Sciatic nerve (tissue), 2 donors: ENCODE measurements at regions not wholly inside any gene's neighbourhood (a gene's known extent, or its start where the extent isn't known, plus 50 kb on each side); places are given as distances from the start of the nearest gene placed in this dataset.
"Not testable (repeated sequence)": the region's sequence is repeated elsewhere in the genome, so short reads cannot be mapped to it uniquely, and the experiment has no call there.

Source experiments
- ATAC-seq: fragments of 200-7000 bp; cut with Tn5 transposase; one replicate; pipeline ENCODE4 v1.9.1; 2020; ENCODE audit warnings: mild to moderate bottlenecking, moderate library complexity
- DNase-seq: peaks from one replicate; pipeline ENCODE4 v3.0.0-alpha.2; 2020; ENCODE audit warnings: low spot score
- intact Hi-C: fragments of 100-400 bp; cut with DNase I; formaldehyde crosslinking; loops from one replicate; pipeline ENCODE4 v1.14.2; 2022
- donor health status: DM: no; HTN: no; CAD: no.
- donor health status: DM: no; HTN: no; CAD: no.

DNA sequence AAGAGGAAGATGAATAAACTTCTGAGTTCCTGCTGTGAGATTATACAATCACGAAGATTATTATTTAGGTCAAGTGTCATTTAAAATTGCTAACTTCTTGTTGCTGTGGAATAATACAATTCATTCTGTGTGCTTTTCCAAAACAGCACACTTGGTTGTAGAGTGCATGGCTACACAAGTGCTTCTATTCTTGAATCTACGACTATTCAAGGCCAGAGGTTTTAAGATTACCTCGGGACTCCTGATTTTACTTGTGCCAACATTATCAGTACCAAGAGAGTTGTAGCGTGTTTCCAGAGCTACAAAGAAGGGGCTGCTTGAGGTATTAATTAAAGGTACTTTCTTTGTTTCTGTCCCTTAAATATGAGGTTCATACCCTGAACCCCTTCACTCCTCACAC, 234.0 kb upstream of the PCDH9 start:
- no peak for DNase-seq
- ATAC-seq = no peak
- intact Hi-C loops = no loop called here

- ATAC-seq = no peak
- no peak for DNase-seq
- intact Hi-C loops = no loop called here
Observed at GRCh38 chr13:67462098-67462497, 232.0 kb upstream of the PCDH9 start.

GRCh38 chr13:67452526-67452925, 222.4 kb upstream of the PCDH9 start:
- intact Hi-C loops, ATAC-seq, DNase-seq: not testable (repeated sequence)

DNA sequence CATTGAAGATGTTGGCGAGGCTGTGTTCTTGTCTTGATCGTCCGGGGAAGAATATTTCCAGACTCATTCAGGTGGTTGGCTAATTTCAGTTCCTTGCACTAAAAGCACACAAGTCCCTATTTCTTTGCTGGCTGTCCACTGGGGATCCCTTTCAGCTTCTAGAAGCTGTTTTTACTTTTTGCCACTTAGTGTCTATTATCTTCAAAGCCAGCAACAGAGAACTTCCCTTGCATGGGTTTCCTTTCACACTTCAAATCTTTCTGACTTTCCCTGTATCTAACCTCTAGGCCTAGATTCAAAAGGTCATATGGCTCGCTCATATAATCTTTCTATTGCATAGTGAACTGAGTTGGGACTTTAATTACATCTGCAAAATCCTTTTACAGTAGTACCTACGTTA, 215.3 kb upstream of the PCDH9 start:
- ATAC-seq = no peak
- intact Hi-C loops = no loop called here
- no peak for DNase-seq

DNA sequence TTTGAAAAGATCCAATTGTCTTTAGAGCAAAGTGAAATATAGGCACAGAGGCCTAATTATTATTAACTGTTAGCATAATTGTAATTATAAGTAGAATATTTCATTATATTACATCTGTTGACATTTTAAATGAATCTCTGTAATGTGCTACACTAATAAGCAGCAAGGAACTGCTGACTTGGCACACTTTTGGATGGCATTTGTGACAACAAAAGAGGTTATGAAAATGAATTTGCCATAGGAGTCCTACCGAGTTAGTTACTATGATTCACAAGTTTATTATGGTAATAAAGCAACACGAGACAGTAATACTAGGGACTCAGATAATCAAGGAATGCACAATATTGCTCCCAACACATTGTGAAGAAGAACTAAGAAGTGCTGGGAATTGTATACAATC, 213.8 kb upstream of the PCDH9 start:
- DNase-seq = no peak
- intact Hi-C loops = no loop called here

DNA sequence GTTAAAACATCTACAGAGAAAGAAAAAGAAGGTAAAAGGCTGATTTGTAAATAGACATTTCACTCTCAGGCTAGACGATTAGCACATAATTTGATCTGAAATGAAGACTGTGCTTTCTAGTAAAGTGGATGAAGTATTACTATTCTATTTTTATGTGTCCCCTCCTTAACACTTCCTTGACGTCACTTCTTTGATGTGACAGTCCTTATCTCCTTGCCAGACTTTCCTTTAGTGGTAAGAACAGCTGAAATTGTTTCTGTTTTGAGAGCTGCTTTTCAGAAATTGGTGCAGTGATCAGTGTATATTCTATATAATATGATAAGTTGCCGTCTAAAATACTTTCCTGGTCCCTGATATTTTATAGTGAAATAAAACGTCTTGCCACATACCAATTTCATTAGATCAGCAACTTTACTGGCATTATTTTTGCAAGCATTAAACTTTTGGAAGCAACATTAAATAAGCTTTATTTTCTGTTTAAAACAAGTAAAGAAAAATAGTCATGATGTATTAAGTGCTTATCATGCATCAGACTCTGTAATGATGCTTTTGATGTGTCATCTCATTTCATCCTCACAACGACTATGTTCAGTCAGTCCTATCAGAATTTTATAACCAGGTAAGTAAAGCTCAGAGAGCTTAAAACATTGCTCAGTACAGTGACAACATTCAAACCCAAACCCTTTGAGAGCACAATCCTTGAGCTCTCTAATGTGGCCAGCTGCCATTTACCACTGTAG, 210.3 kb upstream of the PCDH9 start:
- intact Hi-C loops = no loop called here
- DNase-seq = no peak

More for the DNA sequence above, 213.8 kb upstream of the PCDH9 start:
- no peak for ATAC-seq

DNA sequence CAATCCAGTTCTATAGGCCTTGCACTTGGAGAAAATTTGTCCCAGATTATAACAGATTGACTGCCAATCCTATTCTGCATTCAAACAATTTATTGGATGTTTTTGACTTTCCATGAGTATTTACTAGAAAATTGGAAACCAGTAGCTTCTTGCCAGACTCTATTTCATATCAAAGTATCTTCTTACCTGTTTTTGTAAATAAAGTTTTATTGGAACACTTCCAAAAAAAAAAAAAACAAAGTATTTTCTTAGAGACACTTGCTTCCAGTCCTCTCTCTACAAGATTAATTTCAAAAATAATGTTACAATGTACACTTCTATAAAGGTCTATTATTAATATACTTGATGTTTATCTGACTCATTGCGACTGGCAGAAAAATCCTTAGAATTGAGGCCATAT, 209.2 kb upstream of the PCDH9 start:
- DNase-seq (no peak), ATAC-seq (no peak)
- intact Hi-C loops = no loop called here

More for the DNA sequence above, 210.3 kb upstream of the PCDH9 start:
- ATAC-seq = no peak

DNA sequence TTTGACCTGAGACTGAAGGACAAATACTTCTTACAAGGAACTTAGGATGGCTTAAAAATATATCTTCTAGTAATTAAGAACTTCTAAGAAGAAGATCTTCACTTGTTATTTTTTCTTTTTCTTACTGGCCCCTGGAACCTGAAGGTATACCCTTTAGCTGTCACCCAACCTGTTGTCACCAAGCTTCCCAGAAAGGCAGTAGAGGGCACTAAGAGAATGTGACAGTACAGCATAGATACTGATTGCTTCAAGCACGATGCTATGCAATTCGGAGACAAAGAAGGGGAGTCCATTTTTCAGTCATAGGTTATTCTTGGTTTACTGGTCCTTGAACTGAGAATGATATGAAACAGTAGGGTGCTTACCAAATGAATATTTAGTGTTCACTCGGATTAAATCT, 208.3 kb upstream of the PCDH9 start:
- ATAC-seq = no peak
- DNase-seq = no peak
- intact Hi-C loops = no loop called here

DNA sequence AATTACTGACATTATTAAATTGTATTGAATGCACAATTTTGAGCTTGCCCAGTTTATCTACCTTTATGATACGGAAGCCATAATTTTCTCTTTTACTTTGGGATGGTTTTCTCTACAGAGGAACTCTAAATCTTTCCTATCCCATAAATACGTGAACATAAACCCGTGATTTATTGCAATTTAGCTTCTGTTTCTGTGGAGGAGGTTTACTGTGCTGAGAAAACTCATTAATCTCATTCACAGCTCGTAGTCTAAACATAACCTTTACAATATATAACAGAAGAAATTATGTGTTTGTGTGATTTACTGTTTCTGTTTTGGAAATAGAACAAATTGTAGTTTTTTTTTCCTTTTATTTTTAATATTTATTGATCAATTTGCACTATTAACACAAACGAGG, 207.1 kb upstream of the PCDH9 start:
- ATAC-seq (no peak), DNase-seq (no peak)
- intact Hi-C loops = no loop called here

DNA sequence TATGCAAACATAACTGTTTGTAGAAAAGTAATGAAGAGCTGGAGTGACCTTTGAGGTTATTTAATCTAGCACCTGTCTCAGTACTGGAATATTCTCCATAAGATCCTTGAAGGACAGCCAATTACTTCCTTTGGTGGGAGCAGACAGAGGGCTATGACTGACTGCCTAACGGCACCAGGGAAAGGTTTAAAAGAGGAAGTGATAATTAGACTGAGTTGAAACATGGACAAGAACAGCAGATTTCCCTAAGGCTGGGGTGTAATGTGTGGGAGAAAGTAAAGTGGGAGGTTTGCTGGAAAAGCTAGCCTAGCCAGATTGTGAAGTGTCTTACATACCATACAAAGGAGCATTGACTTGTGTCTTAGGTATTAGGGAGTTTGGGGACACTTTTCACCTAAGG, 191.3 kb upstream of the PCDH9 start:
- DNase-seq = no peak
- intact Hi-C loops = no loop called here

DNA sequence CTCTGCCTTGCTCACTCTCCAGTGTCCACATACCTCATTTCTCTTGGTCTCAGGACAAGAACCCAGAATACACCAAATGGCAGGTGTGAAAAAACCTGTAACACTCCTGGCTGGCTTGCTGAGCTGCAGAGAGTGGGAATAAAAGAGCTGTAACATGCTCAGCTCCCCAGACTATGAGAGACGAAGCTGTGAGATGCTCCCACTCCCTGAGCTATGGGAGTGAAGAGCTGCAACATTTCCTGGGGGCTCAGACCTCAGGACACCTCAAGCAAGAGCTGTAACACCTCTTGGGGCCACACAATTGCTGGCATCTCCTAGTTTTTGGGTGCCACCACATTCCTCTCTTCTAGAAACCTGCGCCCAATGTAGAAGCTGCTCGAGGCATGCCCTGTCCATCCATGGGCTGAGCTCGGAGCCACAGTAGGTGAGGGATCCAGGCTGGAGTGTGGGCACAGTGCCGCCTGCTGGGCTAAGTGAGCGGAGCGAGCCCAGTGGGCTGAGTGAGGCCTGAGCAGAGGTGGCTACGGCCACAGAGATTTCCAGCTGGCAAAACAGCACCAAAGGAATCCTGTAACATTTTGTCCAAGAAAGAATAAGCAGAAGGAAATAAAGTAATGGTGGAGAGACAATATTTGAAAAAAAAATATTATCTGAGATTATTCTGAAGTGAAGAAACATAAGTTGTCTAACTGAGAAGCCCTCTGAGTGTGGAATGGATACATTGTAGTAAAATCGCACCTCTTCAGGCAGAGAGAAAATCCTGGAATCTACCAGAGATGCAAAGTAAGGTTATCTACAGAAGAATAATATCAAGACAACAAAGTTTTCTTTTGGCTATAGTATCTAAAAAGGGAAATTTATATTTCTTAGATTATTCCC, 186.2 kb upstream of the PCDH9 start:
- peak; percentile 50 for ATAC-seq
- no peak for DNase-seq
- intact Hi-C loops = no loop called here

More for the DNA sequence above, 191.3 kb upstream of the PCDH9 start:
- no peak for ATAC-seq

DNA sequence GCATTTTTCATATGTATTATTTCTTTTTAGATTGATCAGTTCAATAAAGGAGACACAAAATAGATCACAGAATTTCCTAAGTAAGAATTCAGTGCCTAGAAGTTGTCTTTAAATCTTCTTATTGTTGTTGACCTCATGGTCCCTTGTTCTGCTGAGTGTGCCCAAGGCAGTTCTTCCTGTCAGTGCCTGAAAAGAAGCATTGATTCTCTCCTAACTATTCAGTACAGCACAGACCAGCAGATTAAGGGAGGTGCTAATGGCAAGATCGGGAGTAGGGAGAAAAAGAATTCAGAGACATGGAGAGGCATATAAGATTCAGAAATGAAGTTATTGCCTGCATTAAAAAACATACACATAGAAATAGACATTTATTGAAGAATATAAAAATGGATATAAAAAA, 180.5 kb upstream of the PCDH9 start:
- intact Hi-C loops = no loop called here
- no peak for DNase-seq
- no peak for ATAC-seq

- intact Hi-C loops = no loop called here
- DNase-seq (no peak), ATAC-seq (peak; percentile 62)
Observed at GRCh38 chr13:67408798-67409197, 178.7 kb upstream of the PCDH9 start.

DNA sequence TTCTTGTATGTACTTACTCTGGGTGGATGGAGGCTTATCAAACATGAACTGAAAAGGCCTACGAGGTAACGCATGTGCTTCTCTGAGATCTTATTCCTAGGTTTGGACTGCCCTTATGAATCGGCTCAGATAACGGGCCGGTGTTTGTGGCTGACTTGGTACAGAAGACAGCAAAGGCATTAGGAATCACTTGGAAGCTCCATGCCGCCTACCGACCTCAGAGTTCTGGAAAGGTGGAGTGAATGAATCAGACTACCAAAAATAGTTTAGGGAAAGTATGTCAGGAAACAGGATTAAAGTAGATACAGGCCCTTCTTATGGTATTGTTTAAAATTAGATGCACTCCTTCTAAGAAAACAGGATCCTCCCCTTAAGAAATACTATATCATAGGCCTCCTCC, 172.4 kb upstream of the PCDH9 start:
- intact Hi-C loops = no loop called here
- ATAC-seq (no peak), DNase-seq (no peak)

DNA sequence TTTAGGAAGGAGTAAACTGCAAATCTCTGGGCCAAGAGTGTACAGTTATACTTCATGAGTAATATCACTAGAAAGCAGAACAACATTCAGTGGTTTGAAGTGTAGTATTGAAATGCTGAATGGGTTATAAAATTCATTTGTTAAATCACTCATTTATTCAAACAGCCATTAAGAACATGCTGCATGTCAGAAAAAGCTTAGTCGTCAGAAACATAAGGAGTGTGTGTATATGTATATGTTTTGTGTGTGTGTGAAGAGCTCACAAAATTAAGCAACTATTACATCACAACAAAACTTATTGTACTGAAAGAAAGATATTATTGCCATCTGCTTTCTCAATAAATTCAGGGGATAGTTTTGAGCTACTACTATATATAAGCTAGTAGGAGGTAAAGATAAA, 165.4 kb upstream of the PCDH9 start:
- ATAC-seq (no peak), DNase-seq (no peak)
- intact Hi-C loops = no loop called here

DNA sequence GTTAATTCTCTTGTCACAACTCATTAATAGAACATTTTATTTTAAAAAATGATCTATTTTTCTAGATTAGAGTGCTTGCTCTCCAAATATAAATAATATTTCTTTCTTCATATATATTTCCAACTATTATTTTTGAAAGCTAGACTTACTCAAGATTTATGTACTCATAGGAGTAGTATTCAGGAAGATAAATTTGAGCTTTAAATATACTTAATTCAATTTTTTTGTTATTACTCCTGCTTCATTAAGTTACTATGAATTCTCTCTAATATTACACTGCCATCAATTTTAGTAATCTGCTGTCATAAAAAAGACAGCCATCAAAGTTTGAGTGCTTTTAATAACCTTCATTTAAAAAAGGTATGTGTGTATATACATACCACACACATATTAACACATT, 161.9 kb upstream of the PCDH9 start:
- DNase-seq = no peak
- no peak for ATAC-seq
- intact Hi-C loops = no loop called here

DNA sequence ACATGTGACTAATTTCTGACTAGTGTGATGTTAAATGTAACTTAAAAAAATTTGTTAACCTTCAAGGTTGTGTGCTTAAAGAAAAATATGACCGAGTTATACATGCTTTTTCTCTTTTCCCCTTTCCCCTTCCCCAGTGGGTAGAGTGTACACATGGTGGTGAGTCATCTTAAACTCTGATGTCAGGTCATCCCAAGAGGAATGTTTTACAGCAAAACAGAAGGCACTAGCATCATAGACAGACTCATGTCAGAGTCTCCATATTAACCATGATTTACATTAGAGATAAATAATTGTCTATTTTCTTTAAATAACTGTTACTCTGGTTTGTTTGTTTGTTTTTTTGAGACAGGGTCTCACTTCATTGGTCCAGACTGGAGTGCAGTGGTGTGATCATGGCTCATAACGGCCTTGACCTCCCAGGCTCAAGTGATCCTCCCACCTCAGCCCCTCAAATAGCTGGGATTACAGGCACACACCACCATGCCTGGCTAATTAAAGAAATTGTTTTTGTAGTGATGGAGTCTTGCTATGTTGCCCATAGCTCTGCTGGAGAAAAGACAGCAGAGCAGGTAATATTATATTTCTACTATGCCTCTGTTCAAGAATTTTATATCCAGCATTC, 160.4 kb upstream of the PCDH9 start:
- intact Hi-C loops = no loop called here
- DNase-seq (no peak), ATAC-seq (no peak)

DNA sequence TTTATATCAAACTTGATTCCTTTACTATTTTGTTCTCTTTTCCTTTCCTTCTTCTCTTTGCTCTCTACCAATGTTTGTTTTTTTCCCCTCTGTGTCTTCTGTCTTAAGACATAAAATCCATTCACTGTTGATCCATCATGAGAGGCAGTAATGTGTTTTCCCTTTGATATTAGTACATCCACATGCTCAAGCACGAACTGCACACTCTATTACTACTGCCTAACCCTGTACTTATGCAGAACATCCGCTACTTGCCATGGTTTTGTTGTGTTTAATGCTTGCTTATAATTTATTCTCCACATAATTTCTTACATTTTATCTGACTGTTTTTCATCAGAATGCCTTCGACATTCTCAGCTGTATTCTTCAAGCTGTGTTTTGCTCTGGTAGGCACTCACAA, 159.0 kb upstream of the PCDH9 start:
- intact Hi-C loops = no loop called here
- DNase-seq = no peak
- ATAC-seq = no peak

GRCh38 chr13:67383109-67383757, 153.1 kb upstream of the PCDH9 start:
- intact Hi-C loops, DNase-seq, ATAC-seq: not testable (repeated sequence)

DNA sequence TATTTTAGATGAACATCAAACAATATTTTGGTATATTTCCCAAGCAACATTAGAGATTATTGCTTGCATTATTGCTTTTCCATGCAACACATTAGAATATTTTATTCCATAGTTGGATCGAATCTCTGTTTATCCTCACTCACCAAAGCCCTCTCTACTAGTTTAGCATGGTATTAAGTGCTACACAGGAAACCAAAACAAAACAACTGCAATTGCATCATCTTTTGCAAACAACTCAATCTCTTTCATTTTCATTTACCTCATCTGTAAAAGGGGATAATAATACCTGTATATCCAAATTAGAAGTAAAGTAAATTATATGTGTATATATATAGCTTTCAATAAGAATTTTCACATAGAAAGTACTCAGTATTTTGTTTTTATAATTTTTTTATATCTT, 147.8 kb upstream of the PCDH9 start:
- no peak for ATAC-seq

More for the DNA sequence above, 147.8 kb upstream of the PCDH9 start:
- no peak for DNase-seq
- intact Hi-C loops = no loop called here
